ENCODE measurements at regions not wholly inside any gene's neighbourhood (a gene's known extent, or its start where the extent isn't known, plus 50 kb on each side); places are given as distances from the start of the nearest gene placed in this dataset.

GRCh38 chr2:228611171-228611570 is 429.7 kb upstream of the SPHKAP start:
- intact Hi-C loops (cut with micrococcal nuclease), result no loop called here
- TF ChIP-seq CTCF (IDR thresholded peaks at IDR 0.05; ENCODE audit: borderline replicate concordance), result no peak

GRCh38 chr2:228602288-228602687 is 420.8 kb upstream of the SPHKAP start:
- no peak for DNase-seq
- no peaks in the 10 kb centered on the region for H3K4me1 ChIP-seq
- H3K9me3 ChIP-seq (replicated peaks), result no peaks in the 10 kb centered on the region
- no peaks in the 10 kb centered on the region for H3K36me3 ChIP-seq
- no peak overlapping the region for H3K4me3 ChIP-seq
- TF ChIP-seq CTCF (IDR thresholded peaks at IDR 0.05; ENCODE audit: borderline replicate concordance), result no peak
- no peaks in the 10 kb centered on the region for H3K27me3 ChIP-seq (ENCODE audit: low read depth)
- H3K27ac ChIP-seq (replicated peaks), result no peak overlapping the region
- intact Hi-C loops (cut with micrococcal nuclease), result no loop called here

More at GRCh38 chr2:228611171-228611570, 429.7 kb upstream of the SPHKAP start:
- Histone ChIP-seq H3K4me3 (no peak overlapping the region), H3K9me3 (replicated peaks) (peaks cover 21% of the 10 kb centered on the region), H3K4me1 (no peaks in the 10 kb centered on the region), H3K27ac (replicated peaks) (no peak overlapping the region), H3K36me3 (no peaks in the 10 kb centered on the region), H3K27me3 (ENCODE audit: low read depth) (no peaks in the 10 kb centered on the region)
- DNase-seq, result no peak

- H3K36me3 ChIP-seq, result no peaks in the 10 kb centered on the region
- TF ChIP-seq CTCF (IDR thresholded peaks at IDR 0.05; ENCODE audit: borderline replicate concordance), result no peak
- intact Hi-C loops (cut with micrococcal nuclease), result no loop called here
- no peaks in the 10 kb centered on the region for H3K4me1 ChIP-seq
- no peaks in the 10 kb centered on the region for H3K9me3 ChIP-seq (replicated peaks)
- H3K4me3 ChIP-seq, result no peak overlapping the region
- no peak for DNase-seq
- H3K27me3 ChIP-seq (ENCODE audit: low read depth), result no peaks in the 10 kb centered on the region
- no peak overlapping the region for H3K27ac ChIP-seq (replicated peaks)
Observed at GRCh38 chr2:228600265-228600664, 418.8 kb upstream of the SPHKAP start.

GRCh38 chr2:228599781-228600180 is 418.3 kb upstream of the SPHKAP start:
- intact Hi-C loops (cut with micrococcal nuclease), result no loop called here
- no peak for TF ChIP-seq CTCF (IDR thresholded peaks at IDR 0.05; ENCODE audit: borderline replicate concordance)
- Histone ChIP-seq H3K27ac (replicated peaks) (no peak overlapping the region), H3K36me3 (no peaks in the 10 kb centered on the region), H3K27me3 (ENCODE audit: low read depth) (no peaks in the 10 kb centered on the region), H3K4me1 (no peaks in the 10 kb centered on the region), H3K4me3 (no peak overlapping the region), H3K9me3 (replicated peaks) (no peaks in the 10 kb centered on the region)
- DNase-seq, result no peak

GRCh38 chr2:228599297-228599696 is 417.8 kb upstream of the SPHKAP start:
- Histone ChIP-seq H3K4me1 (no peaks in the 10 kb centered on the region), H3K4me3 (no peak overlapping the region), H3K9me3 (replicated peaks) (no peaks in the 10 kb centered on the region), H3K27ac (replicated peaks) (no peak overlapping the region), H3K36me3 (no peaks in the 10 kb centered on the region), H3K27me3 (ENCODE audit: low read depth) (no peaks in the 10 kb centered on the region)
- TF ChIP-seq CTCF (IDR thresholded peaks at IDR 0.05; ENCODE audit: borderline replicate concordance), result no peak
- intact Hi-C loops (cut with micrococcal nuclease), result no loop called here
- no peak for DNase-seq

- H3K36me3 ChIP-seq, result no peaks in the 10 kb centered on the region
- intact Hi-C loops (cut with micrococcal nuclease), result no loop called here
Observed at GRCh38 chr2:228597032-228597431, 415.5 kb upstream of the SPHKAP start.

More at GRCh38 chr2:228597032-228597431, 415.5 kb upstream of the SPHKAP start:
- Histone ChIP-seq H3K27ac (replicated peaks) (no peak overlapping the region), H3K9me3 (replicated peaks) (no peaks in the 10 kb centered on the region), H3K4me3 (no peak overlapping the region), H3K27me3 (ENCODE audit: low read depth) (no peaks in the 10 kb centered on the region), H3K4me1 (no peaks in the 10 kb centered on the region)
- TF ChIP-seq CTCF (IDR thresholded peaks at IDR 0.05; ENCODE audit: borderline replicate concordance), result no peak
- no peak for DNase-seq

All from left ventricle myocardium inferior (tissue), 1 donor.